ENCODE measurements at regions not wholly inside any gene's neighbourhood (a gene's known extent, or its start where the extent isn't known, plus 50 kb on each side); places are given as distances from the start of the nearest gene placed in this dataset.

- no peak overlapping the region for H2AFZ ChIP-seq (ENCODE audit: low read length)
- TF ChIP-seq GPN1 (CRISPR knock-in tag; IDR thresholded peaks at IDR 0.05; ENCODE audit: borderline replicate concordance) (no peak), HMGA1 (CRISPR knock-in tag; conservative IDR thresholded peaks at IDR 0.05) (no peak), NR0B2 (CRISPR knock-in tag; IDR thresholded peaks at IDR 0.05) (no peak), KDM6A (CRISPR knock-in tag; IDR thresholded peaks at IDR 0.05; ENCODE audit: low read depth) (no peak), AGO2 (optimal IDR thresholded peaks at IDR 0.05; ENCODE audit: low read depth, low read length) (no peak), ZNF296 (CRISPR knock-in tag; conservative IDR thresholded peaks at IDR 0.05) (no peak), ZNF556 (CRISPR knock-in tag; IDR thresholded peaks at IDR 0.05; ENCODE audit: borderline replicate concordance) (no peak), ISX (CRISPR knock-in tag; conservative IDR thresholded peaks at IDR 0.05) (no peak), DMAP1 (CRISPR knock-in tag; IDR thresholded peaks at IDR 0.05) (no peak), ZNF235 (CRISPR knock-in tag; IDR thresholded peaks at IDR 0.05; ENCODE audit: borderline replicate concordance) (no peak), MED13 (CRISPR knock-in tag; IDR thresholded peaks at IDR 0.05) (no peak), ZSCAN30 (CRISPR knock-in tag; IDR thresholded peaks at IDR 0.05) (no peak), PLSCR1 (CRISPR knock-in tag; IDR thresholded peaks at IDR 0.05; ENCODE audit: borderline replicate concordance) (no peak), EP300 (IDR thresholded peaks at IDR 0.05; ENCODE audit: low read depth in 2 of 2, low read length in 2 of 2) (no peak), EP300 (CRISPR knock-in tag; IDR thresholded peaks at IDR 0.05; ENCODE audit: borderline replicate concordance) (no peak)
- TF ChIP-seq, protein P1, sequence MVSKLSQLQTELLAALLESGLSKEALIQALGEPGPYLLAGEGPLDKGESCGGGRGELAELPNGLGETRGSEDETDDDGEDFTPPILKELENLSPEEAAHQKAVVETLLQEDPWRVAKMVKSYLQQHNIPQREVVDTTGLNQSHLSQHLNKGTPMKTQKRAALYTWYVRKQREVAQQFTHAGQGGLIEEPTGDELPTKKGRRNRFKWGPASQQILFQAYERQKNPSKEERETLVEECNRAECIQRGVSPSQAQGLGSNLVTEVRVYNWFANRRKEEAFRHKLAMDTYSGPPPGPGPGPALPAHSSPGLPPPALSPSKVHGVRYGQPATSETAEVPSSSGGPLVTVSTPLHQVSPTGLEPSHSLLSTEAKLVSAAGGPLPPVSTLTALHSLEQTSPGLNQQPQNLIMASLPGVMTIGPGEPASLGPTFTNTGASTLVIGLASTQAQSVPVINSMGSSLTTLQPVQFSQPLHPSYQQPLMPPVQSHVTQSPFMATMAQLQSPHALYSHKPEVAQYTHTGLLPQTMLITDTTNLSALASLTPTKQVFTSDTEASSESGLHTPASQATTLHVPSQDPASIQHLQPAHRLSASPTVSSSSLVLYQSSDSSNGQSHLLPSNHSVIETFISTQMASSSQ (IDR thresholded peaks at IDR 0.05; ENCODE audit: low read depth), result no peak
- TF ChIP-seq, protein P1 (CRISPR knock-in tag; IDR thresholded peaks at IDR 0.05; ENCODE audit: borderline replicate concordance), result no peak
- intact Hi-C loops (cut with micrococcal nuclease; ENCODE audit: unreplicated experiment) (no loop called here), in situ Hi-C loops (cut with HindIII; ENCODE audit: extremely low pct_ligation_motif_present, low pct_unique_long_range_greater_than_20kb) (no loop called here)
- H4K20me1 ChIP-seq (ENCODE audit: insufficient read depth, low read length), result no peaks in the 10 kb centered on the region
- BruUV-seq (replicated peaks), result no TSS peak
- FAIRE-seq (no peak), ATAC-seq (no peak), DNase-seq (ENCODE audit: low spot score) (no peak)
- H3K27me3 ChIP-seq (ENCODE audit: control insufficient read depth in 1 of 2, insufficient read depth in 2 of 2, low read length in 2 of 2), result no peaks in the 10 kb centered on the region
- 0% methylated on average over 1 of the region's 1 CpG for WGBS (ENCODE audit: low lambda C conversion rate)
- POLR2A ChIA-PET, result no interaction called here
- no peak overlapping the region for H3K4me2 ChIP-seq (ENCODE audit: low read depth, low read length)
- H3K79me2 ChIP-seq (ENCODE audit: insufficient read depth, low read length), result no peaks in the 10 kb centered on the region
- no peaks in the 10 kb centered on the region for H3K4me1 ChIP-seq (ENCODE audit: insufficient read depth, low read length)
- H3K27ac ChIP-seq (ENCODE audit: extremely low read length, insufficient read depth, low read length), result no peak overlapping the region
- no peaks in the 10 kb centered on the region for H3K9me3 ChIP-seq (ENCODE audit: low read length)
- H3K9ac ChIP-seq (ENCODE audit: insufficient read depth, low read depth, low read length), result no peak overlapping the region
- no peak overlapping the region for H3K4me3 ChIP-seq (replicated peaks in 1 of 3; ENCODE audit: insufficient read depth in 1 of 3, low read depth in 2 of 3, low read length in 3 of 3)
- H3K36me3 ChIP-seq (replicated peaks in 1 of 2; ENCODE audit: control insufficient read depth in 1 of 2, insufficient read depth in 2 of 2, low read length in 2 of 2), result no peaks in the 10 kb centered on the region
- CTCF ChIA-PET (ENCODE audit: low intra/inter-chr PET ratio, low total read pairs), result no interaction called here
These were observed 178.8 kb downstream of the MC4R start for GRCh38 chr18:60193780-60194179.
